LNCAP (cell line): ENCODE measurements at regions not wholly inside any gene's neighbourhood (a gene's known extent, or its start where the extent isn't known, plus 50 kb on each side); places are given as distances from the start of the nearest gene placed in this dataset.

Experiments
- CTCF ChIP-seq: fragments of 450-650 bp; IDR thresholded peaks from 2 replicates; pipeline ENCODE4 v1.5.1; 2017; ENCODE audit warnings: mild to moderate bottlenecking

GRCh38 chr2:196530910-196531309 is 108.6 kb upstream of the CCDC150 start:
- TF ChIP-seq CTCF = no peak

GRCh38 chr2:196533772-196534397 is 105.6 kb upstream of the CCDC150 start:
- TF ChIP-seq CTCF = no peak

- TF ChIP-seq CTCF = no peak
These were observed 105.0 kb upstream of the CCDC150 start for GRCh38 chr2:196534495-196534894.

GRCh38 chr2:196535061-196535460 is 104.5 kb upstream of the CCDC150 start:
- TF ChIP-seq CTCF = no peak

GRCh38 chr2:196535742-196536141 is 103.8 kb upstream of the CCDC150 start:
- TF ChIP-seq CTCF = no peak

- TF ChIP-seq CTCF = no peak
These were observed 102.2 kb upstream of the CCDC150 start for GRCh38 chr2:196537311-196537710.

GRCh38 chr2:196538189-196538588 is 101.3 kb upstream of the CCDC150 start:
- TF ChIP-seq CTCF = no peak

- TF ChIP-seq CTCF = no peak
These were observed 100.9 kb upstream of the CCDC150 start for GRCh38 chr2:196538646-196539045.
